Tongue (tissue), 1 donor: ENCODE measurements at regions not wholly inside any gene's neighbourhood (a gene's known extent, or its start where the extent isn't known, plus 50 kb on each side); places are given as distances from the start of the nearest gene placed in this dataset.
A peak's percentile ranks its signal among the peaks of the same experiment; 100 is the strongest.

Experiments used
- DNase-seq: peaks from one replicate; pipeline ENCODE4 v3.0.0-alpha.2; 2015

- DNase-seq = no peak
Observed at GRCh38 chr6:126608681-126609080, 268.8 kb downstream of the CENPW start.

- DNase-seq = no peak
Observed at GRCh38 chr6:126614642-126615504, 275.0 kb downstream of the CENPW start.

- no peak for DNase-seq
Observed at GRCh38 chr6:126616866-126617265, 277.0 kb downstream of the CENPW start.

GRCh38 chr6:126618639-126619343, 278.9 kb downstream of the CENPW start:
- no peak for DNase-seq

- DNase-seq = no peak
Observed at GRCh38 chr6:126620719-126621118, 280.8 kb downstream of the CENPW start.

GRCh38 chr6:126625019-126625418, 285.1 kb downstream of the CENPW start:
- DNase-seq = peak; percentile 50

- no peak for DNase-seq
Observed at GRCh38 chr6:126628125-126628524, 288.2 kb downstream of the CENPW start.

GRCh38 chr6:126631363-126631762, 291.4 kb downstream of the CENPW start:
- DNase-seq = peak; percentile 25

- DNase-seq = no peak
Observed at GRCh38 chr6:126632271-126632670, 292.4 kb downstream of the CENPW start.

- DNase-seq = no peak
Observed at GRCh38 chr6:126633373-126633772, 293.5 kb downstream of the CENPW start.

- DNase-seq = no peak
Observed at GRCh38 chr6:126640356-126640755, 300.4 kb downstream of the CENPW start.

GRCh38 chr6:126640921-126641320, 301.0 kb downstream of the CENPW start:
- no peak for DNase-seq

- DNase-seq = no peak
Observed at GRCh38 chr6:126641641-126642040, 301.7 kb downstream of the CENPW start.

- no peak for DNase-seq
Observed at GRCh38 chr6:126643352-126643751, 303.4 kb downstream of the CENPW start.

GRCh38 chr6:126650931-126651330, 311.0 kb downstream of the CENPW start:
- peak; percentile 53 for DNase-seq

GRCh38 chr6:126657561-126658175, 317.8 kb downstream of the CENPW start:
- no peak for DNase-seq

- DNase-seq = no peak
Observed at GRCh38 chr6:126660376-126660775, 320.5 kb downstream of the CENPW start.

- no peak for DNase-seq
Observed at GRCh38 chr6:126661646-126662045, 321.7 kb downstream of the CENPW start.

- no peak for DNase-seq
Observed at GRCh38 chr6:126662966-126663365, 323.1 kb downstream of the CENPW start.

- no peak for DNase-seq
Observed at GRCh38 chr6:126664271-126664670, 324.4 kb downstream of the CENPW start.

GRCh38 chr6:126665551-126665950, 325.6 kb downstream of the CENPW start:
- no peak for DNase-seq

GRCh38 chr6:126667071-126667470, 327.2 kb downstream of the CENPW start:
- no peak for DNase-seq

- no peak for DNase-seq
Observed at GRCh38 chr6:126667728-126668127, 327.8 kb downstream of the CENPW start.
